ENCODE measurements at regions not wholly inside any gene's neighbourhood (a gene's known extent, or its start where the extent isn't known, plus 50 kb on each side); places are given as distances from the start of the nearest gene placed in this dataset.

DNA sequence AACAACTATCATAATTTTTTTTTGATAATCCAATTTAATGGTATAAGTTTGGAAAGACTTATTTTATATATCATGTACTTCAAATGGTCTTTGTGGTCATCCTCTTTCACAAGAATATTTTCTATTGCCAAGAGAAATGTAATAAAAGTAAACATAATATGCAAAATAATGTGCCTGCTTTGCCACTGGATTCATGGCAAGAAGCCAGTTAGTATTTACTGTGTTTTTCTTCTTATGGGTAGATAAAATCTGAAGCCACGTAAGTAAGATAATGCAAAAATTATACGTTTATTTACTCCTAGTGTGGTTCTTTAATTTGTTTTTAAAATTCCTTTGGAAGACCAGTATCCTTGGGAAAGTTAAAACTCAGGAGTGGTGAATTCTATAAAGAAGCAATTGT lies 258.5 kb downstream of the ARL4A start:
- TF ChIP-seq, protein P1, sequence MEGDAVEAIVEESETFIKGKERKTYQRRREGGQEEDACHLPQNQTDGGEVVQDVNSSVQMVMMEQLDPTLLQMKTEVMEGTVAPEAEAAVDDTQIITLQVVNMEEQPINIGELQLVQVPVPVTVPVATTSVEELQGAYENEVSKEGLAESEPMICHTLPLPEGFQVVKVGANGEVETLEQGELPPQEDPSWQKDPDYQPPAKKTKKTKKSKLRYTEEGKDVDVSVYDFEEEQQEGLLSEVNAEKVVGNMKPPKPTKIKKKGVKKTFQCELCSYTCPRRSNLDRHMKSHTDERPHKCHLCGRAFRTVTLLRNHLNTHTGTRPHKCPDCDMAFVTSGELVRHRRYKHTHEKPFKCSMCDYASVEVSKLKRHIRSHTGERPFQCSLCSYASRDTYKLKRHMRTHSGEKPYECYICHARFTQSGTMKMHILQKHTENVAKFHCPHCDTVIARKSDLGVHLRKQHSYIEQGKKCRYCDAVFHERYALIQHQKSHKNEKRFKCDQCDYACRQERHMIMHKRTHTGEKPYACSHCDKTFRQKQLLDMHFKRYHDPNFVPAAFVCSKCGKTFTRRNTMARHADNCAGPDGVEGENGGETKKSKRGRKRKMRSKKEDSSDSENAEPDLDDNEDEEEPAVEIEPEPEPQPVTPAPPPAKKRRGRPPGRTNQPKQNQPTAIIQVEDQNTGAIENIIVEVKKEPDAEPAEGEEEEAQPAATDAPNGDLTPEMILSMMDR (IDR thresholded peaks at IDR 0.05; ENCODE audit: borderline replicate concordance, extremely low read depth, insufficient read depth) = no peak

DNA sequence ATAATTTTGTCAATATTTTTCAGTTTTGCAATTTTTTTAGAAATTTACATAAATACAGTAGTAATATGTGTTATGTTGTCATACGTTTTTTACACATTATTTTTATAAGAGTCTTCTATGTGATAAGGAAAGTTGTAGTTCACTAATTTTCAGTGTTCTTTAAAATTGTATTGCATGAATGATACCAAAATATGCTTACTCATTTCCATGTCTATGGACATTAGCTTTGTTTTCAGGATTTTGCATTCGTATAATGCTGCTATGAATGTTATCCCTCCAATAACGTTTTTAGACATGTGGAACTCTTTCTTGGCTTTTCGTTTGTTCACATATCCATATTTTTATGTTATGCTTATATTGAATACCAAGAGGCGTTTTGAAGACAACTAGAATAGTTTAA lies 260.0 kb downstream of the ARL4A start:
- TF ChIP-seq, protein P1 (IDR thresholded peaks at IDR 0.05; ENCODE audit: borderline replicate concordance, extremely low read depth, insufficient read depth) = no peak
- DNase-seq = no peak
- Histone ChIP-seq H3K27me3 (ENCODE audit: control insufficient read depth, insufficient read depth, low read length) (no peaks in the 10 kb centered on the region), H3K36me3 (ENCODE audit: control insufficient read depth in 2 of 3, insufficient read depth in 3 of 3, low read length in 3 of 3) (no peaks in the 10 kb centered on the region), H3K27ac (ENCODE audit: low read depth in 2 of 2, low read length in 2 of 2) (no peak overlapping the region), H3K4me1 (ENCODE audit: control insufficient read depth in 2 of 3, insufficient read depth in 2 of 3, low read depth in 1 of 3, low read length in 3 of 3) (no peaks in the 10 kb centered on the region), H3K9ac (ENCODE audit: low read length in 3 of 3) (no peak overlapping the region), H3K4me3 (ENCODE audit: low read length in 3 of 3) (no peak overlapping the region), H3K9me3 (ENCODE audit: control insufficient read depth in 2 of 3, insufficient read depth in 1 of 3, low read length in 3 of 3) (no peaks in the 10 kb centered on the region)
- intact Hi-C loops (cut with DNase I) = no loop called here
- no peak for FAIRE-seq

More for the DNA sequence above, 258.5 kb downstream of the ARL4A start:
- intact Hi-C loops (cut with DNase I) = no loop called here
- H3K4me1 ChIP-seq (ENCODE audit: control insufficient read depth in 2 of 3, insufficient read depth in 2 of 3, low read depth in 1 of 3, low read length in 3 of 3) = peaks cover 0 to 4% (median 0%) of the 10 kb centered on the region in 3 donors
- no peaks in the 10 kb centered on the region for H3K27me3 ChIP-seq (ENCODE audit: control insufficient read depth, insufficient read depth, low read length)
- DNase-seq (no peak), FAIRE-seq (no peak)
- no peaks in the 10 kb centered on the region for H3K36me3 ChIP-seq (ENCODE audit: control insufficient read depth in 2 of 3, insufficient read depth in 3 of 3, low read length in 3 of 3)
- H3K9ac ChIP-seq (ENCODE audit: low read length in 3 of 3) = no peak overlapping the region
- H3K4me3 ChIP-seq (ENCODE audit: low read length in 3 of 3) = no peak overlapping the region
- no peak overlapping the region for H3K27ac ChIP-seq (ENCODE audit: low read depth in 2 of 2, low read length in 2 of 2)
- no peaks in the 10 kb centered on the region for H3K9me3 ChIP-seq (ENCODE audit: control insufficient read depth in 2 of 3, insufficient read depth in 1 of 3, low read length in 3 of 3)

DNA sequence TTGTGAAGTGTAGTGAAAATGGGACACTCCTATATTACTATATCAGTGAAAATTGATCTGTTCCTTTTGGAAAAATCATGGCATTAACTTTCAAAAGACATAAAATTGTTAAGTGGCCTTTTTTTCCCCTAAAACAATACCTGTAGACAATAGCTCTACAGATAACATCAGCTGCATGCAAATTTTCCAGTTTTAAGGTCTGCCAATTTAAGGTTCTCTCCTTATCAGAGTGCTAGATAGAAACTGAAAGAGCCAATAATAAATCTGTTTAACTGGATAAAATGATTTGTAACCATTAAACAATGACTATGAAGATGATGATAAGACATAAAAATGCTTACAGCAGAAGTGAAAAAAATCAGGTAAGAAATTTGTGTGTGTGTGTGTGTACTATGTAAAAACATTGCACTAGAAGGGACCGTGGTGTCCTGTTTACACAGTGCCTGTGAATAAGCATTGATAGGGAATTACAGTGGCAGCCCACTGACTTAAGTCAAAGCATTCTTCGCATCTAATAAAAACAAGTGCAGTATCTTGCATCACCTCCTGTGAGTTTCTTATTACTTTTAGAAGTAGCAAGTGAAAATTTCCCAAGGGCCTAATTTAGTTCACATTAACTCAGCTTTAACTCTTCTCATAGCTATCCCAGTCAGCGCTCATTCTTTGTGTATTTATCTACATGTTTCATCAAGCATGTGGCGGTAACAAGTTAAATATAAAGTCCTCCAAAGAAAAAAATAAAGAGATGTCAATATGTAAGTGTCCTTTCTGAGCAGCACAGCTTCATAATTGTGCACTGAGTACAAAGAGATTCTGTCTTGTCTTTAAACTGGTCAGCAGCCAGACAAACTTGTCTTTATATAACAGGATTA lies 261.9 kb downstream of the ARL4A start:
- Histone ChIP-seq H3K9ac (ENCODE audit: low read length in 3 of 3) (no peak overlapping the region), H3K4me1 (ENCODE audit: control insufficient read depth in 2 of 3, insufficient read depth in 2 of 3, low read depth in 1 of 3, low read length in 3 of 3) (no peaks in the 10 kb centered on the region), H3K9me3 (ENCODE audit: control insufficient read depth in 2 of 3, insufficient read depth in 1 of 3, low read length in 3 of 3) (no peaks in the 10 kb centered on the region), H3K27me3 (ENCODE audit: control insufficient read depth, insufficient read depth, low read length) (no peaks in the 10 kb centered on the region), H3K4me3 (ENCODE audit: low read length in 3 of 3) (no peak overlapping the region), H3K36me3 (ENCODE audit: control insufficient read depth in 2 of 3, insufficient read depth in 3 of 3, low read length in 3 of 3) (no peaks in the 10 kb centered on the region), H3K27ac (ENCODE audit: low read depth in 2 of 2, low read length in 2 of 2) (no peak overlapping the region)
- FAIRE-seq (no peak), DNase-seq (no peak)
- TF ChIP-seq, protein P1 (IDR thresholded peaks at IDR 0.05; ENCODE audit: borderline replicate concordance, extremely low read depth, insufficient read depth) = no peak
- intact Hi-C loops (cut with DNase I) = no loop called here
